ENCODE measurements at regions not wholly inside any gene's neighbourhood (a gene's known extent, or its start where the extent isn't known, plus 50 kb on each side); places are given as distances from the start of the nearest gene placed in this dataset.
A peak's percentile ranks its signal among the peaks of the same experiment; 100 is the strongest.

DNA sequence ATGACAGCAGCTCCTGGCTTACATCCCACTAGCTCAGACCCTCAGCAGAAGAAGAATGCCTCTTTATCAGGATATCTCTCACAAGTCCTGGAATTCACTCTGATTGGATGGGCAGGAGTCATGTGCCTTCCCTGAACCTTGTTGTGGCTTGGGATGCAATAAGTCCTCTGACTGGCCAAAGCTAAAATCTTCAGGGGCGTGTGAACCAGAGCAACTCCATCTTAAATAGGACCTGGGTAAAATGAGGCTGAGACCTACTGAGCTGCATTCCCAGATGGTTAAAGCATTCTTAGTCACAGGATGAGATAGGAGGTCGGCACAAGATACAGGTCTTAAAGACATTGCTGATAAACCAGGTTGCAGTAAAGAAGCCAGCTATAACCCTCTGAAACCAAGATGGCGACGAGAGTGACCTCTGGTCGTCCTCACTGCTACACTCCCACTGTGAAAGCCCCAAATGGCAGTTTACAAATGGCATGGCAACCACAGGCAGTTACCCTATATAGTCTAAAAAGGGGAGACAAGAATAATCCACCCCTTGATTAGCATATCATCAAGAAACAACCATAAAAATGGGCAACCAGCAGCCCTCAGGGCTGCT lies 60.4 kb upstream of the FICD start:
- TF ChIP-seq CTCF (IDR thresholded peaks at IDR 0.05; ENCODE audit: insufficient read depth, low read depth, low read length), result no peak
- H3K4me3 ChIP-seq (ENCODE audit: low read depth, low read length), result no peak overlapping the region
- DNase-seq (ENCODE audit: low read depth), result no peak

DNA sequence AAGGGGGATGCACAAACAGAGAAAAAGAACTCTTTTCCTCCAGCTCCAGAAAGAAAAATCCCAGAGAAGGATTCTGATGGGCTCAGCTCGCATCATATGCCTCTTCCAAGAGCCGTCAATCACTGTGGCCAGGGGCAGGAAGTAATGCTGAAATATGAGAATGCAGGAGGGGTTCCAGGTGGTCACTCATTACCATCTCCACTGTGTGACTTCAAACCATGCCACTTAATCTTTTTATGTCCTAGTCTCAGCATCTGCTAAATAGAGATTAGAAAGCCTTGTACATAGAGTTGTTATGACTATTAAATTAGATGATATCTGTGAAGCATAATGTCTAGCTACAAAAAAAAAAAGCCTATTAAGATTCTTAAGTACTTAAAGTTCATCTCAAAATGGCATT lies 65.6 kb upstream of the FICD start:
- DNase-seq (ENCODE audit: low read depth), result no peak
- TF ChIP-seq CTCF (IDR thresholded peaks at IDR 0.05; ENCODE audit: insufficient read depth, low read depth, low read length), result no peak
- no peak overlapping the region for H3K4me3 ChIP-seq (ENCODE audit: low read depth, low read length)

- no peak for DNase-seq (ENCODE audit: low read depth)
- H3K4me3 ChIP-seq (ENCODE audit: low read depth, low read length), result no peak overlapping the region
- TF ChIP-seq CTCF (IDR thresholded peaks at IDR 0.05; ENCODE audit: insufficient read depth, low read depth, low read length), result no peak
Measured at GRCh38 chr12:108448246-108448645, 66.8 kb upstream of the FICD start.

- peak; percentile 68 for DNase-seq (ENCODE audit: low read depth)
- TF ChIP-seq CTCF (IDR thresholded peaks at IDR 0.05; ENCODE audit: insufficient read depth, low read depth, low read length), result no peak
- no peak overlapping the region for H3K4me3 ChIP-seq (ENCODE audit: low read depth, low read length)
Measured at GRCh38 chr12:108447168-108447832, 67.8 kb upstream of the FICD start.

- no peak overlapping the region for H3K4me3 ChIP-seq (ENCODE audit: low read depth, low read length)
- no peak for TF ChIP-seq CTCF (IDR thresholded peaks at IDR 0.05; ENCODE audit: insufficient read depth, low read depth, low read length)
- DNase-seq (ENCODE audit: low read depth), result peak; percentile 75
Measured at GRCh38 chr12:108446766-108447165, 68.3 kb upstream of the FICD start.

DNA sequence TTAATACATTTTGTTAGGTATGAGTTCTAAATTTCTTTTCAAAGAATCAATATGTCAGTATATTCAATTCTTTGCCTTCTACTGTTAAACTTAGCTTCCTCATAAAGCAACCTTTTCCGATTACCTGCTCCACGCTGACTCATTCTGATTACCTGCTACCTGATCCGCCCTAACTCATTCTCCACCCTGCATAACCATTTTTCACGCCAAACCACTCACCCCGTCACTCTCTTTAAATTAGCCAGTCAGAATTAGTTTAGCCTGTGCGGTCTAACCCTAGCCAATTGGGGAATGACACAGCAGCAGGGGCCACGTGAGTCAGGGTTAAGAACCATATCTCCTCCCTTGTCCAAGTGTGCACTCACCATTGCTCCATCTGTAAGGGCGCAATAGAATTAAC lies 72.2 kb upstream of the FICD start:
- no peak for TF ChIP-seq CTCF (IDR thresholded peaks at IDR 0.05; ENCODE audit: insufficient read depth, low read depth, low read length)
- H3K4me3 ChIP-seq (ENCODE audit: low read depth, low read length), result no peak overlapping the region
- DNase-seq (ENCODE audit: low read depth), result no peak

DNA sequence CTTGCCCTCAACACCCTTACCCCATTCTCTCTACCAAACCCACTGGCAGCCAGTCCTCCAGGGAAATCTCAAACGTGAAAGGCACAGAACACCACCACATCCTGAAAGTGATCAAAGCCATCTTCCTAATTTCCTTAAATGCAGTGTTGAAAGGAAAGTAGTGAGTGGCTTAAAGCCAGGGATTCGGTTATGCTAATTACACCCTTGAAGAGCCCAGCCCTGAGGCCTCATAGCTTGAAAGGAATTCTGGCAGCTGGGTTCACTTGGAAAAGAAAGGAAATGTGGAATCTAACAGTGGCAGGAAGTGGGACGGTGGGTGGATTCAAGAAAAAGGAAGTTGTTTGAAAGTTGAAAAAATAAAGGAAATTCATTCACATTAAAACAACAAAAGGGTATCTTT lies 73.0 kb upstream of the FICD start:
- no peak for DNase-seq (ENCODE audit: low read depth)
- no peak for TF ChIP-seq CTCF (IDR thresholded peaks at IDR 0.05; ENCODE audit: insufficient read depth, low read depth, low read length)
- H3K4me3 ChIP-seq (ENCODE audit: low read depth, low read length), result no peak overlapping the region
